ENCODE measurements at regions not wholly inside any gene's neighbourhood (a gene's known extent, or its start where the extent isn't known, plus 50 kb on each side); places are given as distances from the start of the nearest gene placed in this dataset.

GRCh38 chr5:73264631-73265030 lies 91.6 kb downstream of the TMEM174 start:
- no peak for TF ChIP-seq CTCF (conservative IDR thresholded peaks at IDR 0.05)
- no peak for TF ChIP-seq ZFX (IDR thresholded peaks at IDR 0.05)
